AG04450 (cell line): ENCODE measurements at regions not wholly inside any gene's neighbourhood (a gene's known extent, or its start where the extent isn't known, plus 50 kb on each side); places are given as distances from the start of the nearest gene placed in this dataset.

Experiments used
- CTCF ChIA-PET: fragments of 300-600, 350-600 bp; formaldehyde crosslinking; extraction: SDS; loops from one replicate; lab custom pipeline; 2022; ENCODE audit warnings: antibody characterized with exemption, inconsistent platforms; lab: Charles Lee
- POLR2A ChIA-PET: fragments of 350-600 bp; formaldehyde crosslinking; extraction: SDS; loops from one replicate; lab custom pipeline; 2021; ENCODE audit warnings: antibody characterized with exemption, inconsistent platforms; lab: Yijun Ruan, JAX
- DNase-seq: peaks from one replicate; pipeline ENCODE4 v3.0.0-alpha.2; 2011; ENCODE audit warnings: low read depth, low spot score
- H3K27ac ChIP-seq: one replicate; pipeline ENCODE4 v1.5.1; 2012; ENCODE audit warnings: low read depth, low read length, control low read depth
- H3K27me3 ChIP-seq: one replicate; pipeline ENCODE4 v1.6.0; 2012; ENCODE audit warnings: low read length; ENCODE audit not compliant: control insufficient read depth, insufficient read depth
- H3K4me3 ChIP-seq: 2 replicates; pipeline ENCODE4 v1.5.1; 2011; ENCODE audit warnings: mild to moderate bottlenecking, low read depth, low read length, control low read depth
- H3K9me3 ChIP-seq: 2 replicates; pipeline ENCODE4 v1.5.1; 2012; ENCODE audit warnings: low read length; ENCODE audit not compliant: control insufficient read depth, insufficient read depth
- CTCF ChIP-seq: IDR thresholded peaks from 2 replicates; pipeline ENCODE4 v1.5.1; 2011; ENCODE audit warnings: low read depth, low read length, control low read depth, inconsistent platforms

- DNase-seq = no peak
- Histone ChIP-seq H3K4me3 (no peak overlapping the region), H3K27me3 (no peaks in the 10 kb centered on the region), H3K27ac (no peak overlapping the region), H3K9me3 (no peaks in the 10 kb centered on the region)
- TF ChIP-seq CTCF = no peak
- CTCF ChIA-PET = interaction anchor here (1.1 kb wide), 1 partner anchor 9 kb away, joined by 3 read pairs; no protein-coding TSS in a partner anchor
- POLR2A ChIA-PET = no interaction called here
These were observed 1020.6 kb downstream of the TLE4 start for GRCh38 chr9:80592413-80592812.

DNA sequence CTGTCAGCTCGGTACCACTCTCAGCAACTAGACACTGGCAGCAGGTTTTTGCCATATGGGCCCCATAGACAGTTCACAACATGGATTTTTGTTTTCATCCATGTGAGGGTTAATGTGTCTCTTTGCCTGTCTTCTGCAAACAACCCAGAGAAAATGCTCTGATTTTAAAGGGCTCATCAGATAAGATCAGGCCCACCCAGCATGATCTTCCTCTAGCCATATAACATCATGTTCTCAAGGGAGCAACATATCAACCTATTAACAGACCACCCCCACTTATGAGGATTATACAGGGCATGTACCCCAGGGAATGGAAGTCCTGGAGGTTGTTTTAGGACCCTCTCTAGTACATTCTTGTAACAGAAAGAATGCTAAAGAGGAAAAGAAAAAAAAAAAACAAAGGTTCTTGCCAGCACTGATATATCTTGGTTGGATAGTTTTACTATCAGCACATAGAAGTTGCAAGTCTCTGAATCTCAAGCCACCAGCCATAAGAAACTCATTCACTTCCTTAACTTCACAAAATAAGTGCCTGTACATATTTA, 1015.1 kb downstream of the TLE4 start:
- POLR2A ChIA-PET = no interaction called here
- Histone ChIP-seq H3K27me3 (no peaks in the 10 kb centered on the region), H3K27ac (no peak overlapping the region), H3K9me3 (no peaks in the 10 kb centered on the region), H3K4me3 (no peak overlapping the region)
- no peak for DNase-seq
- CTCF ChIA-PET = no interaction called here
- no peak for TF ChIP-seq CTCF

GRCh38 chr9:80571953-80572352, 1000.2 kb downstream of the TLE4 start:
- no peaks in the 10 kb centered on the region for H3K27me3 ChIP-seq
- ChIA-PET CTCF (no interaction called here), POLR2A (no interaction called here)
- DNase-seq = no peak
- H3K4me3 ChIP-seq = no peak overlapping the region
- no peak overlapping the region for H3K27ac ChIP-seq
- no peak for TF ChIP-seq CTCF
- no peaks in the 10 kb centered on the region for H3K9me3 ChIP-seq

GRCh38 chr9:80569236-80569635, 997.5 kb downstream of the TLE4 start:
- no peak for TF ChIP-seq CTCF
- Histone ChIP-seq H3K27ac (no peak overlapping the region), H3K27me3 (no peaks in the 10 kb centered on the region), H3K9me3 (no peaks in the 10 kb centered on the region), H3K4me3 (no peak overlapping the region)
- CTCF ChIA-PET = no interaction called here
- POLR2A ChIA-PET = no interaction called here
- no peak for DNase-seq

GRCh38 chr9:80561526-80561925, 989.8 kb downstream of the TLE4 start:
- Histone ChIP-seq H3K27ac (no peak overlapping the region), H3K27me3 (no peaks in the 10 kb centered on the region), H3K9me3 (no peaks in the 10 kb centered on the region), H3K4me3 (no peak overlapping the region)
- ChIA-PET POLR2A (no interaction called here), CTCF (interaction anchor here (0.5 to 1.4 kb wide), 2 partner anchors 9 to 23 kb away, joined by 3 read pairs; no protein-coding TSS in a partner anchor)
- TF ChIP-seq CTCF = no peak
- no peak for DNase-seq
